Astrocyte of the spinal cord (primary cell): ENCODE measurements at regions not wholly inside any gene's neighbourhood (a gene's known extent, or its start where the extent isn't known, plus 50 kb on each side); places are given as distances from the start of the nearest gene placed in this dataset.

Experiments used
- DNase-seq: peaks from one replicate; pipeline ENCODE4 v3.0.0; 2011; ENCODE audit warnings: low read depth, low spot score
- H3K4me3 ChIP-seq: 2 replicates; pipeline ENCODE4 v1.5.1; 2011; ENCODE audit warnings: low read depth, mild to moderate bottlenecking, low read length, moderate library complexity
- CTCF ChIP-seq: IDR thresholded peaks from 2 replicates; pipeline ENCODE4 v1.5.1; 2012; ENCODE audit warnings: low read depth, mild to moderate bottlenecking, low read length, inconsistent platforms
- in situ Hi-C: cut with HindIII; loops from 2 replicates; pipeline ENCODE4 v1.10.0; 2017; ENCODE audit warnings: low sequenced_read_pairs

- in situ Hi-C loops = no loop called here
- DNase-seq = no peak
- no peak for TF ChIP-seq CTCF
- H3K4me3 ChIP-seq = no peak overlapping the region
Measured at GRCh38 chr7:113172726-113173125, 54.4 kb upstream of the SMIM30 start.

GRCh38 chr7:113170591-113170990, 52.2 kb upstream of the SMIM30 start:
- no peak overlapping the region for H3K4me3 ChIP-seq
- no peak for DNase-seq
- in situ Hi-C loops = no loop called here
- no peak for TF ChIP-seq CTCF
